Loucy (cell line): ENCODE measurements at regions not wholly inside any gene's neighbourhood (a gene's known extent, or its start where the extent isn't known, plus 50 kb on each side); places are given as distances from the start of the nearest gene placed in this dataset.
A peak's percentile ranks its signal among the peaks of the same experiment; 100 is the strongest.

Source experiments
- H2AFZ ChIP-seq: fragments of 200-600 bp; sonication (generic); 2 replicates; pipeline ENCODE4 v1.6.0; 2016; ENCODE audit warnings: antibody characterized with exemption, mild to moderate bottlenecking, low read length, moderate library complexity
- H3F3A ChIP-seq: fragments of 200-600 bp; 2 replicates; pipeline ENCODE4 v1.6.0; 2016; ENCODE audit warnings: antibody characterized with exemption, low read depth, mild to moderate bottlenecking
- H3K27me3 ChIP-seq: fragments of 200-600 bp; sonication (generic); 2 replicates; pipeline ENCODE4 v1.6.1; 2014; ENCODE audit warnings: low read length, mild to moderate bottlenecking; ENCODE audit not compliant: insufficient read depth, poor library complexity, severe bottlenecking
- H3K36me3 ChIP-seq: fragments of 200-600 bp; sonication (generic); 2 replicates; pipeline ENCODE4 v1.6.1; 2016; ENCODE audit warnings: low read length; ENCODE audit not compliant: insufficient read depth
- H3K4me1 ChIP-seq: fragments of 200-600 bp; sonication (generic); 2 replicates; pipeline ENCODE4 v1.5.1; 2014; ENCODE audit warnings: low read length, mild to moderate bottlenecking; ENCODE audit not compliant: insufficient read depth, poor library complexity, severe bottlenecking
- H3K4me2 ChIP-seq: fragments of 200-600 bp; sonication (generic); 2 replicates; pipeline ENCODE4 v1.6.0; 2014; ENCODE audit warnings: antibody characterized with exemption, low read length, low read depth, mild to moderate bottlenecking; ENCODE audit not compliant: poor library complexity, severe bottlenecking
- H3K4me3 ChIP-seq: fragments of 200-600 bp; sonication (generic); 2 replicates; pipeline ENCODE4 v1.5.1; 2014; ENCODE audit warnings: low read length, mild to moderate bottlenecking, mixed read lengths; ENCODE audit not compliant: poor library complexity, severe bottlenecking
- H3K79me2 ChIP-seq: fragments of 200-600 bp; sonication (generic); 2 replicates; pipeline ENCODE4 v1.6.1; 2014; ENCODE audit warnings: low read length; ENCODE audit not compliant: insufficient read depth
- H3K9ac ChIP-seq: fragments of 200-600 bp; sonication (generic); 2 replicates; pipeline ENCODE4 v1.6.0; 2014; ENCODE audit warnings: mild to moderate bottlenecking, low read depth, low read length, moderate library complexity; ENCODE audit not compliant: poor library complexity, severe bottlenecking
- H3K9me2 ChIP-seq: fragments of 200-600 bp; sonication (generic); replicated peaks from 2 replicates; pipeline ENCODE4 v1.6.1; 2016; ENCODE audit warnings: low read depth, low read length, mixed read lengths
- H3K9me3 ChIP-seq: fragments of 200-600 bp; sonication (generic); 2 replicates; pipeline ENCODE4 v1.6.1; 2014; ENCODE audit warnings: mild to moderate bottlenecking, antibody characterized with exemption, low read length, low read depth; ENCODE audit not compliant: insufficient read depth
- H4K20me1 ChIP-seq: fragments of 200-600 bp; sonication (generic); 2 replicates; pipeline ENCODE4 v1.6.0; 2014; ENCODE audit warnings: antibody characterized with exemption, low read length, mild to moderate bottlenecking; ENCODE audit not compliant: insufficient read depth, poor library complexity, severe bottlenecking
- CTCF ChIP-seq: fragments of 200-600 bp; sonication (generic); conservative IDR thresholded peaks from 2 replicates; pipeline ENCODE4 v1.5.1; 2014; ENCODE audit warnings: mild to moderate bottlenecking, antibody characterized with exemption, low read length
- EZH2phosphoT487 ChIP-seq: fragments of 200-600 bp; IDR thresholded peaks from 2 replicates; pipeline ENCODE4 v1.6.1; 2018; ENCODE audit warnings: antibody characterized with exemption, mild to moderate bottlenecking, moderate library complexity, borderline replicate concordance

- Histone ChIP-seq H3K36me3 (peaks cover 36% of the 10 kb centered on the region; the same call in 1 of the 2 replicates), H3K4me2 (peak overlapping the region; percentile 92), H3K9ac (peak overlapping the region; percentile 80)
Observed at GRCh38 chr14:105855246-105855892, 329.0 kb downstream of the TMEM121 start.

GRCh38 chr14:105855893-105856675, 329.7 kb downstream of the TMEM121 start:
- Histone ChIP-seq H3K9me3 (no peaks in the 10 kb centered on the region), H4K20me1 (peaks cover 8% of the 10 kb centered on the region), H3F3A (peaks cover 9% of the 10 kb centered on the region), H3K9me2 (no peaks in the 10 kb centered on the region), H3K27me3 (no peaks in the 10 kb centered on the region), H2AFZ (no peak overlapping the region), H3K79me2 (peaks cover 70% of the 10 kb centered on the region), H3K9ac (peak overlapping the region; percentile 80), H3K4me1 (peaks cover 40% of the 10 kb centered on the region), H3K36me3 (peaks cover 36% of the 10 kb centered on the region; the same call in 1 of the 2 replicates), H3K4me3 (peak overlapping the region; percentile 75), H3K4me2 (peak overlapping the region; percentile 92)
- TF ChIP-seq CTCF: no peak
- TF ChIP-seq EZH2phosphoT487: no peak

More at GRCh38 chr14:105855246-105855892, 329.0 kb downstream of the TMEM121 start:
- Histone ChIP-seq H3F3A (peaks cover 2% of the 10 kb centered on the region; the same call in 1 of the 2 replicates), H2AFZ (no peak overlapping the region), H3K4me1 (peaks cover 33% of the 10 kb centered on the region), H3K79me2 (peaks cover 63% of the 10 kb centered on the region), H3K4me3 (no peak overlapping the region), H3K9me2 (no peaks in the 10 kb centered on the region), H3K9me3 (no peaks in the 10 kb centered on the region), H4K20me1 (peaks cover 8% of the 10 kb centered on the region), H3K27me3 (no peaks in the 10 kb centered on the region)
- TF ChIP-seq CTCF: no peak

GRCh38 chr14:105856676-105857219, 330.4 kb downstream of the TMEM121 start:
- H2AFZ ChIP-seq: no peak overlapping the region
- H3K9me2 ChIP-seq: no peaks in the 10 kb centered on the region
- no peaks in the 10 kb centered on the region for H3K9me3 ChIP-seq
- peaks cover 30% of the 10 kb centered on the region; the same call in 1 of the 2 replicates for H3K36me3 ChIP-seq
- no peaks in the 10 kb centered on the region for H3K27me3 ChIP-seq
- peaks cover 74% of the 10 kb centered on the region for H3K79me2 ChIP-seq
- H3K9ac ChIP-seq: peak overlapping the region; percentile 80
- H3K4me2 ChIP-seq: peak overlapping the region; percentile 92
- no peak for TF ChIP-seq CTCF
- no peak for TF ChIP-seq EZH2phosphoT487
- H4K20me1 ChIP-seq: peaks cover 8% of the 10 kb centered on the region
- peak overlapping the region; percentile 75 for H3K4me3 ChIP-seq
- H3F3A ChIP-seq: peaks cover 15% of the 10 kb centered on the region
- H3K4me1 ChIP-seq: peaks cover 47% of the 10 kb centered on the region
